ENCODE measurements at regions not wholly inside any gene's neighbourhood (a gene's known extent, or its start where the extent isn't known, plus 50 kb on each side); places are given as distances from the start of the nearest gene placed in this dataset.

GRCh38 chr2:48905696-48906095 lies 150.2 kb upstream of the LHCGR start:
- Histone ChIP-seq H3K27ac (ENCODE audit: low read depth, low read length) (no peak overlapping the region), H3K9me3 (ENCODE audit: control insufficient read depth, low read length) (no peaks in the 10 kb centered on the region), H3K27me3 (ENCODE audit: control insufficient read depth, insufficient read depth, low read length, poor library complexity, severe bottlenecking) (no peaks in the 10 kb centered on the region), H3K4me1 (ENCODE audit: control insufficient read depth, insufficient read depth, low read length) (no peaks in the 10 kb centered on the region), H3K36me3 (ENCODE audit: control insufficient read depth, insufficient read depth, low read length) (no peaks in the 10 kb centered on the region), H3K4me3 (ENCODE audit: low read length) (no peak overlapping the region), H3K9ac (ENCODE audit: extremely low read depth, low read length, poor library complexity, severe bottlenecking) (no peak overlapping the region)
- Mint-ChIP-seq H3K27ac (no peak overlapping the region), H3K27me3 (ENCODE audit: insufficient read depth) (no peaks in the 10 kb centered on the region), H3K4me3 (no peak overlapping the region), H3K4me1 (no peaks in the 10 kb centered on the region), H3K9me3 (no peaks in the 10 kb centered on the region), H3K36me3 (ENCODE audit: low read depth) (no peaks in the 10 kb centered on the region)
- TF ChIP-seq, protein P1, sequence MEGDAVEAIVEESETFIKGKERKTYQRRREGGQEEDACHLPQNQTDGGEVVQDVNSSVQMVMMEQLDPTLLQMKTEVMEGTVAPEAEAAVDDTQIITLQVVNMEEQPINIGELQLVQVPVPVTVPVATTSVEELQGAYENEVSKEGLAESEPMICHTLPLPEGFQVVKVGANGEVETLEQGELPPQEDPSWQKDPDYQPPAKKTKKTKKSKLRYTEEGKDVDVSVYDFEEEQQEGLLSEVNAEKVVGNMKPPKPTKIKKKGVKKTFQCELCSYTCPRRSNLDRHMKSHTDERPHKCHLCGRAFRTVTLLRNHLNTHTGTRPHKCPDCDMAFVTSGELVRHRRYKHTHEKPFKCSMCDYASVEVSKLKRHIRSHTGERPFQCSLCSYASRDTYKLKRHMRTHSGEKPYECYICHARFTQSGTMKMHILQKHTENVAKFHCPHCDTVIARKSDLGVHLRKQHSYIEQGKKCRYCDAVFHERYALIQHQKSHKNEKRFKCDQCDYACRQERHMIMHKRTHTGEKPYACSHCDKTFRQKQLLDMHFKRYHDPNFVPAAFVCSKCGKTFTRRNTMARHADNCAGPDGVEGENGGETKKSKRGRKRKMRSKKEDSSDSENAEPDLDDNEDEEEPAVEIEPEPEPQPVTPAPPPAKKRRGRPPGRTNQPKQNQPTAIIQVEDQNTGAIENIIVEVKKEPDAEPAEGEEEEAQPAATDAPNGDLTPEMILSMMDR (conservative IDR thresholded peaks at IDR 0.05): no peak
- DNase-seq: no peak
- 98% methylated on average over 8 to 10 of the region's 10 CpGs for WGBS, 2 experiments (ENCODE audit: insufficient coverage in 1 of 2, insufficient read length in 1 of 2)

DNA sequence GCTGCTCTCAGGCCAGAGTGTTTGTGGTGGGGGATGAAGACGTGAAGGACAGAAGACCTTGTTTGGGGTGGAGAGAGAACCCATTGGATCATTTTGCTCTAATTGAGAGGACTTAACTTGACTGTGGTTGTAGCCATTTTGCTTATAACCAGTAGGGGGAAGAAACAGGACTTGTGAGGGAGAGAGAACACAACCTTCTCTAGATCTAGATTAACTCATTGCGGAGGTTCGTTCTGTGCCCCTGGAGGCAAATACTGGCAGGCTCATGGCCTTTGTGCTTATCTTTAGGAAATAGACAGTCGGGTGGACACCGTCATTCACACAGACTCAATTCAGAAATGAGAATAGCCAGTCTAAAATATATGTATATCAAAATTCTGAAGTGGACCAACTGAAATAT lies 147.0 kb upstream of the LHCGR start:
- no peaks in the 10 kb centered on the region for H3K36me3 Mint-ChIP-seq (ENCODE audit: low read depth)
- Histone ChIP-seq H3K36me3 (ENCODE audit: control insufficient read depth, insufficient read depth, low read length) (no peaks in the 10 kb centered on the region), H3K9me3 (ENCODE audit: control insufficient read depth, low read length) (no peaks in the 10 kb centered on the region), H3K4me3 (ENCODE audit: low read length) (no peak overlapping the region), H3K27ac (ENCODE audit: low read depth, low read length) (no peak overlapping the region), H3K27me3 (ENCODE audit: control insufficient read depth, insufficient read depth, low read length, poor library complexity, severe bottlenecking) (no peaks in the 10 kb centered on the region), H3K9ac (ENCODE audit: extremely low read depth, low read length, poor library complexity, severe bottlenecking) (no peak overlapping the region), H3K4me1 (ENCODE audit: control insufficient read depth, insufficient read depth, low read length) (peaks cover 5% of the 10 kb centered on the region)
- H3K4me3 Mint-ChIP-seq: no peak overlapping the region
- no peak for DNase-seq
- H3K9me3 Mint-ChIP-seq: no peaks in the 10 kb centered on the region
- 87 to 92% methylated on average over 2 to 5 of the region's 5 CpGs for WGBS, 2 experiments (ENCODE audit: insufficient coverage in 1 of 2, insufficient read length in 1 of 2)
- TF ChIP-seq, protein P1 (conservative IDR thresholded peaks at IDR 0.05): peak; percentile 64
- no peak overlapping the region for H3K27ac Mint-ChIP-seq
- H3K4me1 Mint-ChIP-seq: peaks cover 4% of the 10 kb centered on the region
- no peaks in the 10 kb centered on the region for H3K27me3 Mint-ChIP-seq (ENCODE audit: insufficient read depth)

- no peak overlapping the region for H3K4me3 ChIP-seq (ENCODE audit: low read length)
- no peaks in the 10 kb centered on the region for H3K27me3 ChIP-seq (ENCODE audit: control insufficient read depth, insufficient read depth, low read length, poor library complexity, severe bottlenecking)
- Mint-ChIP-seq H3K27me3 (ENCODE audit: insufficient read depth) (no peaks in the 10 kb centered on the region), H3K4me3 (no peak overlapping the region), H3K27ac (no peak overlapping the region), H3K9me3 (no peaks in the 10 kb centered on the region), H3K36me3 (ENCODE audit: low read depth) (no peaks in the 10 kb centered on the region), H3K4me1 (peaks cover 4% of the 10 kb centered on the region)
- WGBS, 2 experiments (ENCODE audit: insufficient coverage in 1 of 2, insufficient read length in 1 of 2): 88% methylated on average over 2 of the region's 2 CpGs; no CpG with 5 or more reads in 1 of the 2 experiments
- DNase-seq: no peak
- H3K4me1 ChIP-seq (ENCODE audit: control insufficient read depth, insufficient read depth, low read length): peaks cover 5% of the 10 kb centered on the region
- no peak overlapping the region for H3K9ac ChIP-seq (ENCODE audit: extremely low read depth, low read length, poor library complexity, severe bottlenecking)
- no peaks in the 10 kb centered on the region for H3K36me3 ChIP-seq (ENCODE audit: control insufficient read depth, insufficient read depth, low read length)
- H3K27ac ChIP-seq (ENCODE audit: low read depth, low read length): peak overlapping the region; percentile 91
- TF ChIP-seq, protein P1 (conservative IDR thresholded peaks at IDR 0.05): no peak
- H3K9me3 ChIP-seq (ENCODE audit: control insufficient read depth, low read length): peaks cover 4% of the 10 kb centered on the region
These were observed 145.9 kb upstream of the LHCGR start for GRCh38 chr2:48901416-48901815.
